CD4-positive, alpha-beta T cell treated with Interleukin-4 for 1 hour (primary cell): ENCODE measurements at regions not wholly inside any gene's neighbourhood (a gene's known extent, or its start where the extent isn't known, plus 50 kb on each side); places are given as distances from the start of the nearest gene placed in this dataset.
"Not testable (repeated sequence)": the region's sequence is repeated elsewhere in the genome, so short reads cannot be mapped to it uniquely, and the experiment has no call there.

Source experiments
- DNase-seq, 2 donors: peaks; one replicate each; pipeline ENCODE4 v3.0.0-alpha.2; 2020 to 2022

DNA sequence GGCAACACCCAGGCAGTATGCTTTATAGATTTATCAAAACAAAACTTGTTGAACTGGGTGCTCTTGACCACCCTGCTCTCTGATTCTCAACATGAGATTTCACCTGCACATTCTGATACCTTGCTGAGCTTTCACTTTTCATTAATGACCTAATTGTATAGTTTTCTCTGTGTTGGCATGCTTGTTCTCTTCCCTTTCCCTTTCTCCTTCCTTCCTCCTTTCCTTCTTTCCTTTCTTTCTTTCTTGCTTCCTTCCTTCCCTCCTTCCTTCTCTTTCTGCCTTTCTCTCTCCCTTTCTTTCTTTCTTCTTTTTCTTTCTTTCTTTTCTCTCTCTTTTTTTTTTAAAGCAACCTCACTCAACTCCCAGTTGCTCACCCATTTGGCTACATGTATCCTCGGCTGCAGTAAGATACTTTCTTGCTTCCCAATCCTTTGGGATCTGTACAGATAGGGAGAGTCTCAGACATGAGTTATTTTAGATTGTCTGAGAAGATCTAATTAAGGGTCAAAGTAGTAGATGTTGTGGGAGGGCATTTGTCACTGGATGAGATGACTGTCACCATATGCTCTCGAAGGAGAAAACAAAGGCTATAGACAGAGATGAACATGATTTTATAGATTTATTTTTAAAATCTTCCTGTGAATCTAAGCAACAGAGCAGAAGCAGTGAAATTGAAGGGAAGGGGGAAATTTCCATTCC lies 458.0 kb downstream of the USP25 start:
- no peak for DNase-seq

DNA sequence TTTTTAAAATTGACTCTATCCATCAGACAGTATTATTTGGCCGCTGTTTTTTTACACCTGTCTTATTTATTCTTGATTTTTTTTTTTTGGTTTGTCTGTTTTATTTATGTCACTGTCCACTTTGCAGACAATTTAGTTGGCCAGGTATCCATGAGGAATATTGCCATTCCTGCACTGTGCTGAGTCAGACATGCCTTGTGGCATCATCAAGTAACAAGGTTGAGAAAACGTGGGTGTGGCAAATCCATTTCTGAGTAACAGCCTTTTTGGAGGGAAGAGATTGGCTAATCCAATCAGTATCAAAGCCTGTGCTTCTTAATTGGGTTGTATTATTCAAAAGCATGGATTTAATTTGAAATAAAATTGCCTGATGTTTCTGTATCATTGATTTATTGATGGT lies 463.1 kb downstream of the USP25 start:
- DNase-seq, result no peak

DNA sequence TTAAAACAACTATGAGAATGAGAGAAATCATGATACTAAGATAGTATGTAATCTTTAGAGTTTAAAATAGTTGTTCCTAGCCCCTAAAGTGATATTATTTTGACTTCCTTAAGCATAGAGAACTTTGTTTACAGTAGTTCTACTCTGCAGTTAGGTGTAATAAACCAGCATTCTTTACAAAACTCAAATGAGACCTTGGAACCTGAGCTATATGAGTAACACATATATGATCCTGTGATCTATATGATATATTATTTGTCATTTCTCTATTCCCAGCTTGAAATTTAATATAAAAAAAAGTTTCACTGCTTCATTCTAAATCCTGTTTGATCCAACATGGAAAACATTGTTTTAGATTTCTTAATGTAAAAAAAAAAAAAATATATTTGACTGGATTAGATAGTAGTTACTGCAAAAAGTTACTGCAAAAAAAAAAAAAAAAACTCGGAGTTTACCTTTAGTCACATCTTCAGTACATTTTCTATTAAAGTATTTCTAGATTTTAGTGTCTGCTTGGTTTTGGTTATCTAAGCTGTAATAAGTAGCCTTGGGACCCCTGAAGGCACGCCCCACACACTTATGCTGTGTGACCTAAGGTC lies 463.8 kb downstream of the USP25 start:
- DNase-seq, result no peak

DNA sequence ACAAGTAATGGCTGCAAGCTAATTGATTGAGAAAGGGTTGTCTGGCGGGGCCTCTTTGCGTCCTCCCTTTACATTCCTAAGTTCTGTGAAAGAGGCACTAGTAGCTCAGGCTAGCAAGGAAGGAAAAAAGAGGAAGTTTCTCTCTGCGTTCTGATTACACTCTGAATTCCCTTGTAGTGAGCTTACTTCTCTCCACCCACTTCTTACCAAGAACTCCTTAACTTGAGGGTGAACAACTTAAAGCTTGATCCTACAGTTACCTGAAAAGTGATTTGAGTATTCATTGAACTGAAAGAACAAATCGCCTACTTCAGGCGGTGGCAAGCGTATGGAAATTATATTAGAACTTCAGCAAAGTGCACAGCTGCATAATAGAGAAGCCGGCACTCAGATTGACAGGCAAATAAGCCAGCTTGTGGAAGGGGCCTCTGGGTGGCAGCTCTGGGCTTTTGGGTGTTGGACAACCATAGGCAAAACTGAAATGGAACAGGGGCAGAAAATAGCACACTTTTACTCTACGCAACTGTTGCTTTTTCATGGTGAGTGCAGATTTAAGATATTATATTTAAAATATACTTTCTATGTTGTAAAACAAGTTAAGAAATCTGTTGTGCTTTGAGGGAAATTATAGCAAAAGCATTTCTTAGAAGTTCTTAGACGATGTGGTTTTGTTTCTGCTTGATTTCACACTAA lies 464.5 kb downstream of the USP25 start:
- DNase-seq, result peak in 1 of 2 donors; percentile 22

GRCh38 chr21:16194788-16195537 lies 465.2 kb downstream of the USP25 start:
- no peak for DNase-seq

- no peak for DNase-seq
Measured at GRCh38 chr21:16195538-16195910, 465.7 kb downstream of the USP25 start.

GRCh38 chr21:16196001-16196400 lies 466.2 kb downstream of the USP25 start:
- DNase-seq, result no peak

DNA sequence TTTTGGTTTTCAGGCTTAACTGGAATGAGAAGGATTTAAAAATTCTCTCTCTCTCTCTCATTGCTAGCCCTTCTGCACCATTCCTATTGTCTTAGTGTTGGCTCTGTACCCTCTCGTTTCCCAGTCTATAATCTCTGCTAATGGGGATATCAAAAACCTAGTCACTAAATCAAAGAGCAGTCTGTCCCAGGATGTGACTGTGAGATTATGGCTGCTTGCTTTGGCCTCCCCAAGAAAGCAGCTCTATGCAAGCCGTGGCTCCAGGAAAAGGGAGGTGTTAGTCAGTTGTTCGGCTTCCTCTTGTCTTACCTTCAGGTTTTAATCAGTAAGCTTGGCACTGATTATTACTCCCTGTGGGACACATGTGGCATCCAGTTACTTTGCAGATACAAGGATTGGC lies 468.8 kb downstream of the USP25 start:
- no peak for DNase-seq

GRCh38 chr21:16199539-16199938 lies 469.8 kb downstream of the USP25 start:
- DNase-seq, result no peak

DNA sequence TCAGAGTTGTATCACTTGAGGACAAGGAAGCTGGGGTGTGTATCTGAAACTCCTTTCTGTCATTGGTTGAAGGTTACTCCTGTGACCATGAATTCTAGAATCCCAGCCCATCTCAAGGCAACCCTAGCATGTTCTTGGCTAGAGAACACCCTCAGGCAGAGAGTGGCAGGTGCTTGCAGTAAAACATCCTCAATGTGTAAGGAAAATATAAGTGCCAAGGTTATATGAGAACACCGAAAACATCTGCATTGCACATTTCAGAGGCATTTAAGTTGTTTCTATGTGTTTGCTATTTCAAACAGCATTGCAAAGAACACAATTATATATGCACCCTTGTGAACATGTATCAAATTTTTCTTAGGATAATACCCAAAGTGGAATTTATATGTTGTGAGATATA lies 471.9 kb downstream of the USP25 start:
- DNase-seq, result no peak

GRCh38 chr21:16205527-16205926 lies 475.7 kb downstream of the USP25 start:
- DNase-seq, result no peak

DNA sequence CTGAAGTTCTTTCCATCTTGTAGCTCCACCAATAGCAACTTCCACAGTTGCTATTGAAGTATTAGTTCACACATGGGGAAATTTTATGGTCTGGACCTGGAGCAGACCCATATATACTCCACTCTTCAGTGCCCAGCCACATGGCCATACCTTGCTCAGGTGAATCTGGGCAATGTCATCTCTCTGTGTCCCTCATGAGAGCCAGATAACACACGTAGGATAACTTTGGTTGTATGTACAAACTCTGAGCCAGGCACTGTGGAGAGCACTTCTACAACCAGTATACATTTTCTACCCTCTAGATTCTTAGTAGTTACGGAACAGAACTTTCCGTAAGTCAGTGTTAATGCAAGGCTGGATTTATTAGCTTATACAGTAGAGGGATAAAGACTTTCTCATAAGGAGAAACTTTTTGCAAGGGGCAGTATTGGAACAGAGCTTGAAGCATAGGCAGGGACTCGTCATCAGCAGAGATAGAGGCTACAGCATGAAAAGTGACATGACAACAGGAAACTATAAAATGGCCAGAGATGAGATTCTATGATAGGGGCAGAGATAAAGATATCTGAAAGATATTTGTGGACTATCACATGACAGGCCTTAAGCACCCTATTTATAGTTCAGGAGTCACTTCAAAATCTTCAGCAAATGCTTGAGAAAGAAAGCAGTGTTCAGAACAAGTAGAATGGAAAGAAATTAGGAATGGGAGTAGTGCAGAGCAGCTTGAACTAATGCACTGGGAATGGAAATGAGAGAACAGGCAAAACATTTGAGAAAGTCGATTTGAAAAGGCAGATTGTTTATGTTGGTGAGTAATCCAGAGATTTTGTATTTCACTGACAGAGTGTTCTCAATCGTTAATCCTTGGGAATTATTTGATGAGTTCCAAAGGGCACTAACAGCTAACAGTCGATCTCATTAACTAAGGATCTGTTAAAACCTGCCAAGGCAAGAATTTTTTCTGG lies 481.8 kb downstream of the USP25 start:
- DNase-seq, result no peak

GRCh38 chr21:16213518-16213917 lies 483.7 kb downstream of the USP25 start:
- DNase-seq, result no peak

DNA sequence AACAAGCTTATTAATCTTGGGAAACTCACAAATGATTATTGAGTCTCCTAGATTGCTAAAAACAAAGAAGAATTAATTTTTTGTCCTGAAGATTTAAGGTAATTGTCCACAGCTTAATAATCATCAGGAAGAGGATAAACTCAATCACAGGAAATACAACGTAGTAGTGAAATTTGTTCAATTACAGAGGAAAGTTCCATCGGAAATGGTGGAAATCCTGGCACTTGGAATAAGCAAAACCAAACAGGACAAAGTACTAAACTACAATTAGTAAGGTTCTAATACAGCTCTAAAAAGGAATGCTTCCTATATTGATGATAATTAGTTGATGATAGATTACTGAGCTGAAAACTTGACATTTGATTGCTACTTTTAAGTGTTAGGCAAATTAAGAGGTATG lies 485.4 kb downstream of the USP25 start:
- DNase-seq, result no peak

- no peak for DNase-seq
Measured at GRCh38 chr21:16215663-16216183, 485.9 kb downstream of the USP25 start.

GRCh38 chr21:16216288-16216962 lies 486.6 kb downstream of the USP25 start:
- DNase-seq, result no peak

GRCh38 chr21:16218682-16219343 lies 489.0 kb downstream of the USP25 start:
- DNase-seq, result no peak

DNA sequence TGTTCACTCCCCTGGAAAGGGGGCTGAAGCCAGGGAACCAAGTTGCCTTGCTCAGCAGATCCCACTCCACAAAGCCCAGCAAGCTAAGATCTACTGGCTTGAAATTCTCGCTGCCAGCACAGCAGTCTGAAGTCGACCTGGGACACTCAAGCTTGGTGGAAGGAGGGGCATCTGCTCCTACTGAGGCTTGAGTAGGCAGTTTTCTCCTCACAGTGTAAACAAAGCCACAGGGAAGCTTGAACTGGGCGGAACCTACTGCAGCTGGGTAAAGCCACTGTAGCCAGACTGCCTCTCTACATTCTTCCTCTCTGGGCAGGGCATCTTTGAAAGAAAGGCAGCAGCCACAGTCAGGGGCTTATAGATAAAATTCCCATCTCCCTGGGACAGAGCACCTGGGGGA lies 495.0 kb downstream of the USP25 start:
- DNase-seq, result not testable (repeated sequence)

DNA sequence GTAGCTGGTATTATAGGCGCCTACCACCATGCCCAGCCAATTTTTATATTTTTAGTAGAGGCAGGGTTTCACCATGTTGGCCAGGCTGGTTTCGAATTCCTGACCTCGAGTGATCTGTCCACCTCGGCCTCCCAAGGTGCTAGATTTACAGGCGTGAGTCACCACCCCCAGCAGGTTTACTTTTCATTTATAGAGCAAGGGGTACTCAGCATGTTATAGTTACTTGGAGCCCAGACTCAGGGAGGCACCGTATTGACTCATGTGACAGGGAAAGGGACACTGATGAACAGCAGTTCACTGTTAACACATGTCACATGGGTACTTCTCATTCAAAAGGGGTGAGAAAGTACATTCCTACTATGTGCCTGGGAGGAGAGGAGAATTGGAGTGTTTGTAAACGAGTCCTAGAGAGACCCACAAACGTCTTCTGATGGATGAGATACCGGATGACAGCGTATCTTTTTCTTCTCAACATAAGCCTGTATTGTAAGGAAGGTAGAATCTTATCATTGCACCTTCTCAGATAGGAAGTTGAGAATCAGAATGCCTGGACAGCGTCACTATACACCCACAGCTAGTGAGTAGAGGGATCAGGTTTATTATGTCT lies 510.0 kb downstream of the USP25 start:
- no peak for DNase-seq

- no peak for DNase-seq
Measured at GRCh38 chr21:16241016-16241415, 511.2 kb downstream of the USP25 start.
